K562 (cell line): ENCODE measurements at regions not wholly inside any gene's neighbourhood (a gene's known extent, or its start where the extent isn't known, plus 50 kb on each side); places are given as distances from the start of the nearest gene placed in this dataset.

ENCODE experiments used
- ATAC-seq: fragments of 200-7000 bp; cut with Tn5 transposase; 3 replicates; pipeline ENCODE4 v1.9.1; 2020; ENCODE audit warnings: moderate library complexity
- BruUV-seq: library from RNA; stranded (reverse); fragments of 400-500 nt; replicated peaks from 2 replicates; lab custom pipeline; 2021; lab: Mats Ljungman, UMichigan
- CTCF ChIA-PET: fragments of 300-600 bp; formaldehyde crosslinking; extraction: SDS; loops from one replicate; lab custom pipeline; 2021; ENCODE audit warnings: low intra/inter-chr PET ratio; lab: Yijun Ruan, JAX
- POLR2A ChIA-PET: fragments of 300-600, 350-650 bp; sonication (Branson Sonifier 250); formaldehyde crosslinking; extraction: SDS; loops from one replicate; lab custom pipeline; 2021; ENCODE audit warnings: antibody characterized with exemption, inconsistent platforms; lab: Yijun Ruan, JAX
- DNase-seq, 4 experiments: peaks; one replicate each; pipeline versions ENCODE4 v3.0.0 to v3.0.0-alpha.2; 2011 to 2018; ENCODE audit warnings: low spot score in 3 of 4, mixed read lengths in 3 of 4; ENCODE audit errors: extremely low read depth in 1 of 4
- FAIRE-seq: peaks from 2 replicates; lab custom pipeline; 2011; peaks lifted over from hg19 to GRCh38; lab: Jason Lieb, UNC
- H2AFZ ChIP-seq: 2 replicates; pipeline ENCODE4 v1.6.0; 2011; ENCODE audit warnings: low read depth, low read length, control low read depth, inconsistent platforms
- H3K27ac ChIP-seq: fragments of 200-600 bp; 3 replicates; pipeline ENCODE4 v1.8.0; 2011; ENCODE audit warnings: low read depth, mild to moderate bottlenecking, control low read depth, inconsistent platforms, low read length, moderate library complexity, mixed read lengths; ENCODE audit errors: extremely low read depth
- H3K27me3 ChIP-seq, 2 experiments: fragments of 300-600 bp in 1 of 2; 2 replicates in 1 of 2; 3 replicates in 1 of 2; pipeline versions ENCODE4 v1.6.0 to v1.8.0; 2011; ENCODE audit warnings: inconsistent platforms in 2 of 2, low read length in 2 of 2, mild to moderate bottlenecking in 1 of 2, mixed read lengths in 1 of 2, moderate library complexity in 1 of 2; ENCODE audit not compliant: control insufficient read depth in 2 of 2, insufficient read depth in 2 of 2
- H3K36me3 ChIP-seq: fragments of 300-600 bp; 3 replicates; pipeline ENCODE4 v1.8.0; 2011; ENCODE audit warnings: mild to moderate bottlenecking, low read length, inconsistent platforms; ENCODE audit not compliant: control insufficient read depth, insufficient read depth
- H3K4me1 ChIP-seq, 2 experiments: fragments of 200-600 bp in 1 of 2; replicated peaks in 1 of 2; 2 replicates in 1 of 2; 3 replicates in 1 of 2; pipeline versions ENCODE4 v1.5.1 to v1.8.0; 2011; ENCODE audit warnings: inconsistent platforms in 2 of 2, low read length in 2 of 2, mild to moderate bottlenecking in 1 of 2, mixed read lengths in 1 of 2, moderate library complexity in 1 of 2; ENCODE audit not compliant: control insufficient read depth in 2 of 2, insufficient read depth in 2 of 2
- H3K4me2 ChIP-seq: 2 replicates; pipeline ENCODE4 v1.6.1; 2011; ENCODE audit warnings: low read length, control low read depth, inconsistent platforms, mixed read lengths; ENCODE audit not compliant: insufficient read depth
- H3K4me3 ChIP-seq: fragments of 200-600 bp; sonication (generic), shearing (Covaris generic); 2 replicates; pipeline ENCODE4 v1.5.1; 2016; ENCODE audit warnings: control low read depth, inconsistent platforms
- H3K79me2 ChIP-seq: fragments of 200-600 bp; 3 replicates; pipeline ENCODE4 v1.8.0; 2011; ENCODE audit warnings: low read length, inconsistent platforms; ENCODE audit not compliant: control insufficient read depth, insufficient read depth
- H3K9ac ChIP-seq, 2 experiments: 2 replicates each; pipeline versions ENCODE4 v1.6.0 to v1.6.1; 2011; ENCODE audit warnings: low read depth in 2 of 2, low read length in 2 of 2, control low read depth in 1 of 2, inconsistent platforms in 1 of 2, mild to moderate bottlenecking in 1 of 2, mixed read lengths in 1 of 2; ENCODE audit not compliant: insufficient read depth in 1 of 2
- H3K9me1 ChIP-seq: one replicate; pipeline ENCODE4 v1.6.0; 2011; ENCODE audit warnings: inconsistent platforms, mild to moderate bottlenecking, low read length, moderate library complexity; ENCODE audit not compliant: control insufficient read depth, insufficient read depth
- H3K9me3 ChIP-seq: replicated peaks from 2 replicates; pipeline ENCODE4 v1.5.1; 2011; ENCODE audit warnings: low read depth, low read length, inconsistent platforms; ENCODE audit not compliant: control insufficient read depth, insufficient read depth
- H4K20me1 ChIP-seq: replicated peaks from 2 replicates; pipeline ENCODE4 v1.6.1; 2011; ENCODE audit warnings: low read length, inconsistent platforms, mixed read lengths; ENCODE audit not compliant: control insufficient read depth, insufficient read depth
- CREB3L1 ChIP-seq: fragments of 450-650 bp; IDR thresholded peaks from 2 replicates; pipeline ENCODE4 v1.6.1; 2014; ENCODE audit warnings: low read depth, mild to moderate bottlenecking, moderate library complexity, borderline replicate concordance
- ERF ChIP-seq: fragments of 450-650 bp; formaldehyde crosslinking; IDR thresholded peaks from 2 replicates; pipeline ENCODE4 v1.4.0; 2020; ENCODE audit warnings: mild to moderate bottlenecking, mixed read lengths
- KLF16 ChIP-seq: IDR thresholded peaks from 2 replicates; pipeline ENCODE4 v1.6.1; 2016; ENCODE audit warnings: antibody characterized with exemption
- RAD21 ChIP-seq, 2 experiments: fragments of 250-450 bp in 1 of 2; fragments of 450-650 bp in 1 of 2; sonication (Bioruptor Pico) in 1 of 2; formaldehyde crosslinking in 1 of 2; IDR thresholded peaks in 1 of 2; conservative IDR thresholded peaks in 1 of 2; 2 replicates each; pipeline versions ENCODE4 v1.4.0 to v1.8.0; 2020 to 2022; ENCODE audit warnings: mild to moderate bottlenecking in 2 of 2, moderate library complexity in 1 of 2
- STAT5A ChIP-seq: IDR thresholded peaks from 2 replicates; pipeline ENCODE4 v1.6.1; 2012; ENCODE audit warnings: low read length, inconsistent platforms, borderline replicate concordance
- ZNF263 ChIP-seq: sonication (generic); formaldehyde crosslinking; IDR thresholded peaks from 2 replicates; pipeline ENCODE4 v1.8.0; 2022; ENCODE audit warnings: mild to moderate bottlenecking, missing genetic modification reagents, borderline replicate concordance
- ZNF282 ChIP-seq: sonication (generic); formaldehyde crosslinking; IDR thresholded peaks from 2 replicates; pipeline ENCODE4 v1.8.1; 2023; ENCODE audit warnings: missing genetic modification reagents
- ZNF830 ChIP-seq: fragments of 250-450 bp; sonication (Bioruptor Pico); IDR thresholded peaks from 2 replicates; pipeline ENCODE4 v1.5.0; 2021; ENCODE audit warnings: mild to moderate bottlenecking
- WGBS: fragments of 100-300 bp; shearing (Covaris generic); methylation state at CpG from one replicate; pipeline ENCODE4 v1.1.6; 2016; ENCODE audit warnings: low coverage, mixed read lengths; ENCODE audit not compliant: insufficient coverage; ENCODE audit errors: missing lambda C conversion rate; 5-methylcytosine and 5-hydroxymethylcytosine counted together
- in situ Hi-C: fragments of 300-500 bp; cut with MboI; formaldehyde crosslinking; loops from 4 replicates; pipeline ENCODE4 v1.15.0; 2018; ENCODE audit warnings: inconsistent platforms, mixed read lengths
- intact Hi-C: fragments of 100-400 bp; cut with micrococcal nuclease; formaldehyde crosslinking; loops from 2 replicates; pipeline ENCODE4 v1.14.2; 2022
- TF ChIP-seq, protein P1 (sequence below): fragments of 450-650 bp; IDR thresholded peaks from 2 replicates; pipeline ENCODE4 v1.6.1; 2018; ENCODE audit warnings: mild to moderate bottlenecking, low read depth; ENCODE audit not compliant: partially characterized antibody
- TF ChIP-seq, protein P2 (sequence below): fragments of 250-450 bp; sonication (Bioruptor Pico); IDR thresholded peaks from 2 replicates; pipeline ENCODE4 v1.5.0; 2020; ENCODE audit warnings: mild to moderate bottlenecking
- TF ChIP-seq, protein P3 (sequence below): fragments of 200-800 bp; sonication (Bioruptor generic); IDR thresholded peaks from 2 replicates; pipeline ENCODE4 v1.6.1; 2017; ENCODE audit warnings: missing genetic modification characterization, missing compliant biosample characterization

DNA sequence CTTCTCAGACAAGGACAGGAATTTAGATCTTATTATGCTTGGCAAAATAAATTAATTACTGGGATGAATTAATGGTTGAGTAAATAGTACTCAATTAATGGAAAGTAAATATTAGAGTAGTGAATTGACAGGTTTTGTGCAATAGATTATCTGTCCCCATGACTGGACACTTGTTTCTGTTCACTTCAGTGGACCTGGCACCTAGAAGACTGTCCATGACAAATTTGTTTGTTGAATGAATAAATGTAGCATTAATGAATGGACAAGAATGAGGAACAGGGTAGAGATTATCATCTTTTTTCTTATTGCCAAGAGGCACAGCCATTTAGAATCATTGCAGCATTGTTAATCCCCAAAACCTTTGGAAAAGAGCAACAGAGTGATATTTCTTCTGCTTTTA is 570.0 kb upstream of the CRIM1 start (continued):
- TF ChIP-seq, protein P1, sequence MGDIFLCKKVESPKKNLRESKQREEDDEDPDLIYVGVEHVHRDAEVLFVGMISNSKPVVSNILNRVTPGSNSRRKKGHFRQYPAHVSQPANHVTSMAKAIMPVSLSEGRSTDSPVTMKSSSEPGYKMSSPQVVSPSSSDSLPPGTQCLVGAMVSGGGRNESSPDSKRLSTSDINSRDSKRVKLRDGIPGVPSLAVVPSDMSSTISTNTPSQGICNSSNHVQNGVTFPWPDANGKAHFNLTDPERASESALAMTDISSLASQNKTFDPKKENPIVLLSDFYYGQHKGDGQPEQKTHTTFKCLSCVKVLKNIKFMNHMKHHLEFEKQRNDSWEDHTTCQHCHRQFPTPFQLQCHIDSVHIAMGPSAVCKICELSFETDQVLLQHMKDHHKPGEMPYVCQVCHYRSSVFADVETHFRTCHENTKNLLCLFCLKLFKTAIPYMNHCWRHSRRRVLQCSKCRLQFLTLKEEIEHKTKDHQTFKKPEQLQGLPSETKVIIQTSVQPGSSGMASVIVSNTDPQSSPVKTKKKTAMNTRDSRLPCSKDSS, result no peak
- no peak for TF ChIP-seq RAD21 (CRISPR knock-in tag; conservative IDR thresholded peaks at IDR 0.05 in 1 of 2, IDR thresholded peaks at IDR 0.05 in 1 of 2)

DNA sequence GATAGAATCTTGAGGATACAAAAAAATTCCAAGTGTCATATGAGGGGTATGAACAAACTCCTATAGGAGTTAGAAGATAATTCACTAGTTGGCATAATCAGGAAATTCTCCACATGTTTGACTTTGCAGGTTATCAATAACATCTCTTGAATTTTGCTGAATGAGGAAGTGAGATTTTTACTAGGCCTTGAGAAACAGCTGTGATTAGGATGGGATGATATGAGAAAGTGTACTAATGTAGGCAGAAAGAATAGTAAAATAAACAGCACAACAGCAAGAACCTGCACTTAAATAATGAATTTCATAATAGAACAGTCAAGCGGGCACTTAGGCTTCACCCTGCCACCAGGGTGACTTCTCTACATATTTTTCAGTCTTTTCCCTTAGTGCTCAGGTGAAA is 570.8 kb upstream of the CRIM1 start:
- Histone ChIP-seq H3K9me3 (0 out of 2 replicates have a peak, but pooled peaks cover 2% of the 10 kb centered on the region), H3K36me3 (no peaks in the 10 kb centered on the region), H3K9me1 (no peaks in the 10 kb centered on the region), H3K9ac (no peak overlapping the region), H3K4me1 (no peaks in the 10 kb centered on the region), H2AFZ (no peak overlapping the region), H4K20me1 (no peaks in the 10 kb centered on the region), H3K79me2 (no peaks in the 10 kb centered on the region), H3K4me3 (no peak overlapping the region), H3K27ac (no peak overlapping the region), H3K4me2 (no peak overlapping the region), H3K27me3 (no peaks in the 10 kb centered on the region)
- intact Hi-C loops, result no loop called here
- ATAC-seq (no peak), DNase-seq (peak in 1 of 4 experiments; percentile 1), FAIRE-seq (no peak)
- CTCF ChIA-PET, result no interaction called here
- in situ Hi-C loops, result no loop called here
- no peak for TF ChIP-seq ZNF263 (CRISPR knock-in tag)
- no peak for TF ChIP-seq ERF (CRISPR knock-in tag)
- TF ChIP-seq STAT5A, result no peak
- TF ChIP-seq, protein P2, sequence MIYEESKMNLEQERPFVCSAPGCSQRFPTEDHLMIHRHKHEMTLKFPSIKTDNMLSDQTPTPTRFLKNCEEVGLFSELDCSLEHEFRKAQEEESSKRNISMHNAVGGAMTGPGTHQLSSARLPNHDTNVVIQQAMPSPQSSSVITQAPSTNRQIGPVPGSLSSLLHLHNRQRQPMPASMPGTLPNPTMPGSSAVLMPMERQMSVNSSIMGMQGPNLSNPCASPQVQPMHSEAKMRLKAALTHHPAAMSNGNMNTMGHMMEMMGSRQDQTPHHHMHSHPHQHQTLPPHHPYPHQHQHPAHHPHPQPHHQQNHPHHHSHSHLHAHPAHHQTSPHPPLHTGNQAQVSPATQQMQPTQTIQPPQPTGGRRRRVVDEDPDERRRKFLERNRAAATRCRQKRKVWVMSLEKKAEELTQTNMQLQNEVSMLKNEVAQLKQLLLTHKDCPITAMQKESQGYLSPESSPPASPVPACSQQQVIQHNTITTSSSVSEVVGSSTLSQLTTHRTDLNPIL, result no peak
- TF ChIP-seq ZNF282 (CRISPR knock-in tag), result no peak
- TF ChIP-seq, protein P3, sequence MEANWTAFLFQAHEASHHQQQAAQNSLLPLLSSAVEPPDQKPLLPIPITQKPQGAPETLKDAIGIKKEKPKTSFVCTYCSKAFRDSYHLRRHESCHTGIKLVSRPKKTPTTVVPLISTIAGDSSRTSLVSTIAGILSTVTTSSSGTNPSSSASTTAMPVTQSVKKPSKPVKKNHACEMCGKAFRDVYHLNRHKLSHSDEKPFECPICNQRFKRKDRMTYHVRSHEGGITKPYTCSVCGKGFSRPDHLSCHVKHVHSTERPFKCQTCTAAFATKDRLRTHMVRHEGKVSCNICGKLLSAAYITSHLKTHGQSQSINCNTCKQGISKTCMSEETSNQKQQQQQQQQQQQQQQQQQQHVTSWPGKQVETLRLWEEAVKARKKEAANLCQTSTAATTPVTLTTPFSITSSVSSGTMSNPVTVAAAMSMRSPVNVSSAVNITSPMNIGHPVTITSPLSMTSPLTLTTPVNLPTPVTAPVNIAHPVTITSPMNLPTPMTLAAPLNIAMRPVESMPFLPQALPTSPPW (CRISPR knock-in tag), result no peak
- no peak for TF ChIP-seq CREB3L1
- no peak for TF ChIP-seq ZNF830 (CRISPR knock-in tag)
- no peak for TF ChIP-seq KLF16
- no TSS peak for BruUV-seq
- WGBS, result 12% methylated on average over 1 of the region's 1 CpG
- POLR2A ChIA-PET, result no interaction called here
